Activated naive CD4-positive, alpha-beta T cell treated with anti-CD3 and anti-CD28 coated beads, Interleukin-2, amount 50 U/mL, for 16 hours (primary cell): ENCODE measurements at regions not wholly inside any gene's neighbourhood (a gene's known extent, or its start where the extent isn't known, plus 50 kb on each side); places are given as distances from the start of the nearest gene placed in this dataset.

ENCODE experiments used
- DNase-seq: peaks from one replicate; pipeline ENCODE4 v3.0.0-alpha.2; 2020

GRCh38 chr2:150887926-150888325, 373.7 kb downstream of the RBM43 start:
- no peak for DNase-seq

- DNase-seq, result no peak
These were observed 375.8 kb downstream of the RBM43 start for GRCh38 chr2:150885774-150886386.

- DNase-seq, result no peak
These were observed 376.4 kb downstream of the RBM43 start for GRCh38 chr2:150885236-150885635.

GRCh38 chr2:150883613-150883895, 378.1 kb downstream of the RBM43 start:
- DNase-seq, result no peak

- no peak for DNase-seq
These were observed 378.7 kb downstream of the RBM43 start for GRCh38 chr2:150882751-150883612.

GRCh38 chr2:150880986-150881385, 380.7 kb downstream of the RBM43 start:
- DNase-seq, result no peak

- DNase-seq, result no peak
These were observed 383.3 kb downstream of the RBM43 start for GRCh38 chr2:150878356-150878755.

- no peak for DNase-seq
These were observed 385.3 kb downstream of the RBM43 start for GRCh38 chr2:150876251-150876950.

- DNase-seq, result no peak
These were observed 385.9 kb upstream of the RND3 start for GRCh38 chr2:150873396-150873772.

- DNase-seq, result no peak
These were observed 385.4 kb upstream of the RND3 start for GRCh38 chr2:150872756-150873395.

GRCh38 chr2:150866431-150866830, 379.0 kb upstream of the RND3 start:
- no peak for DNase-seq

GRCh38 chr2:150863691-150864090, 376.2 kb upstream of the RND3 start:
- no peak for DNase-seq

- no peak for DNase-seq
These were observed 372.8 kb upstream of the RND3 start for GRCh38 chr2:150860301-150860700.

- no peak for DNase-seq
These were observed 372.4 kb upstream of the RND3 start for GRCh38 chr2:150859877-150860276.

- DNase-seq, result no peak
These were observed 371.7 kb upstream of the RND3 start for GRCh38 chr2:150859162-150859561.

GRCh38 chr2:150858382-150858781, 370.9 kb upstream of the RND3 start:
- DNase-seq, result no peak

GRCh38 chr2:150856596-150857281, 369.3 kb upstream of the RND3 start:
- no peak for DNase-seq

- no peak for DNase-seq
These were observed 365.8 kb upstream of the RND3 start for GRCh38 chr2:150853263-150853662.

GRCh38 chr2:150850641-150851040, 363.2 kb upstream of the RND3 start:
- no peak for DNase-seq

- no peak for DNase-seq
These were observed 360.1 kb upstream of the RND3 start for GRCh38 chr2:150847578-150847977.

- DNase-seq, result no peak
These were observed 359.2 kb upstream of the RND3 start for GRCh38 chr2:150846691-150847090.

GRCh38 chr2:150832686-150833085, 345.2 kb upstream of the RND3 start:
- DNase-seq, result no peak

- no peak for DNase-seq
These were observed 336.7 kb upstream of the RND3 start for GRCh38 chr2:150824118-150824517.
